SK-N-SH (cell line): ENCODE measurements at regions not wholly inside any gene's neighbourhood (a gene's known extent, or its start where the extent isn't known, plus 50 kb on each side); places are given as distances from the start of the nearest gene placed in this dataset.

Experiments used
- CTCF ChIA-PET: fragments of 300-600, 350-600 bp; formaldehyde crosslinking; extraction: SDS; loops from one replicate; lab custom pipeline; 2021; lab: Yijun Ruan, JAX
- POLR2A ChIA-PET: fragments of 350-600 bp; sonication (Branson Sonifier 250); formaldehyde crosslinking; extraction: SDS; loops from one replicate; lab custom pipeline; 2020; ENCODE audit warnings: antibody characterized with exemption, inconsistent platforms; lab: Yijun Ruan, JAX
- DNase-seq: peaks from one replicate; pipeline ENCODE4 v3.0.0; 2012
- H2AFZ ChIP-seq: fragments of 200-600 bp; sonication (generic); 2 replicates; pipeline ENCODE4 v1.8.1; 2016; ENCODE audit warnings: antibody characterized with exemption, mild to moderate bottlenecking, low read depth
- H3F3A ChIP-seq: fragments of 200-600 bp; sonication (generic); replicated peaks from 2 replicates; pipeline ENCODE3; 2016; ENCODE audit warnings: antibody characterized with exemption, mild to moderate bottlenecking; ENCODE audit not compliant: insufficient read depth
- H3K27ac ChIP-seq, 2 experiments: fragments of 200-500 bp in 1 of 2; fragments of 200-600 bp in 1 of 2; sonication (Bioruptor generic) in 1 of 2; sonication (generic), shearing (Covaris generic) in 1 of 2; 2 replicates each; pipeline versions ENCODE4 v1.5.1 to v1.6.1; 2014 to 2016; ENCODE audit warnings: low read depth in 2 of 2, inconsistent platforms in 1 of 2, low read length in 1 of 2, mild to moderate bottlenecking in 1 of 2, mixed read lengths in 1 of 2
- H3K27me3 ChIP-seq: fragments of 200-600 bp; sonication (generic), shearing (Covaris generic); 2 replicates; pipeline ENCODE4 v1.6.1; 2016; ENCODE audit warnings: mixed run types; ENCODE audit not compliant: insufficient read depth
- H3K36me3 ChIP-seq, 2 experiments: fragments of 200-500 bp in 1 of 2; fragments of 200-600 bp in 1 of 2; sonication (Bioruptor generic) in 1 of 2; sonication (generic) in 1 of 2; replicated peaks in 1 of 2; 2 replicates each; pipeline versions ENCODE3 to v1.5.1; 2014 to 2016; ENCODE audit warnings: low read length in 1 of 2, mild to moderate bottlenecking in 1 of 2; ENCODE audit not compliant: insufficient read depth in 2 of 2, control insufficient read depth in 1 of 2
- H3K4me1 ChIP-seq, 2 experiments: fragments of 200-500 bp in 1 of 2; fragments of 200-600 bp in 1 of 2; sonication (Bioruptor generic) in 1 of 2; sonication (generic), shearing (Covaris generic) in 1 of 2; 2 replicates each; pipeline versions ENCODE4 v1.5.1 to v1.6.1; 2014 to 2016; ENCODE audit warnings: low read depth in 1 of 2, low read length in 1 of 2, mixed run types in 1 of 2; ENCODE audit not compliant: insufficient read depth in 2 of 2, control insufficient read depth in 1 of 2
- H3K4me2 ChIP-seq: fragments of 200-600 bp; sonication (generic), shearing (Covaris generic); 2 replicates; pipeline ENCODE4 v1.6.1; 2017; ENCODE audit warnings: mixed run types
- H3K4me3 ChIP-seq, 2 experiments: fragments of 200-500 bp in 1 of 2; fragments of 200-600 bp in 1 of 2; sonication (Bioruptor generic) in 1 of 2; sonication (generic), shearing (Covaris generic) in 1 of 2; 2 replicates each; pipeline versions ENCODE4 v1.5.1 to v1.8.1; 2014 to 2016; ENCODE audit warnings: low read depth in 2 of 2, inconsistent platforms in 1 of 2, low read length in 1 of 2, mild to moderate bottlenecking in 1 of 2, mixed read lengths in 1 of 2, moderate library complexity in 1 of 2
- H3K79me2 ChIP-seq: fragments of 200-600 bp; sonication (generic); 2 replicates; pipeline ENCODE4 v1.8.1; 2017; ENCODE audit warnings: mild to moderate bottlenecking; ENCODE audit not compliant: insufficient read depth
- H3K9ac ChIP-seq: fragments of 200-600 bp; sonication (generic); 2 replicates; pipeline ENCODE4 v1.6.1; 2017; ENCODE audit warnings: mixed run types
- H3K9me2 ChIP-seq: fragments of 200-600 bp; sonication (generic); 2 replicates; pipeline ENCODE4 v1.6.1; 2017; ENCODE audit warnings: mixed run types
- H3K9me3 ChIP-seq: fragments of 200-600 bp; sonication (generic); 2 replicates; pipeline ENCODE4 v1.6.1; 2017; ENCODE audit warnings: mixed run types, mild to moderate bottlenecking, moderate library complexity
- H4K20me1 ChIP-seq: fragments of 200-600 bp; sonication (generic); 2 replicates; pipeline ENCODE4 v1.6.1; 2017; ENCODE audit warnings: mild to moderate bottlenecking, mixed run types; ENCODE audit not compliant: insufficient read depth
- ELF1 ChIP-seq: IDR thresholded peaks from 2 replicates; pipeline ENCODE4 v1.4.0; 2012
- FOXM1 ChIP-seq: IDR thresholded peaks from 2 replicates; pipeline ENCODE4 v1.4.0; 2012; ENCODE audit warnings: low read depth, mild to moderate bottlenecking
- GABPA ChIP-seq: IDR thresholded peaks from 2 replicates; pipeline ENCODE4 v1.4.0; 2012; ENCODE audit warnings: low read depth, mild to moderate bottlenecking
- MEF2A ChIP-seq: IDR thresholded peaks from 2 replicates; pipeline ENCODE4 v1.4.0; 2012; ENCODE audit warnings: low read depth, borderline replicate concordance
- NFIC ChIP-seq: IDR thresholded peaks from 2 replicates; pipeline ENCODE4 v1.4.0; 2012; ENCODE audit warnings: borderline replicate concordance
- PBX3 ChIP-seq: IDR thresholded peaks from 2 replicates; pipeline ENCODE4; 2012
- POLR2AphosphoS5 ChIP-seq: IDR thresholded peaks from 2 replicates; pipeline ENCODE4 v1.6.1; 2012; ENCODE audit warnings: low read depth, low read length
- RCOR1 ChIP-seq: fragments of 150-350 bp; IDR thresholded peaks from 2 replicates; pipeline ENCODE4 v1.6.1; 2017; ENCODE audit warnings: antibody characterized with exemption, low read length
- RXRA ChIP-seq: IDR thresholded peaks from 2 replicates; pipeline ENCODE4 v1.4.0; 2012; ENCODE audit warnings: low read depth, mild to moderate bottlenecking, borderline replicate concordance
- SIN3A ChIP-seq: IDR thresholded peaks from 2 replicates; pipeline ENCODE4 v1.6.1; 2012; ENCODE audit warnings: low read depth, mild to moderate bottlenecking, low read length, moderate library complexity, borderline replicate concordance
- TEAD4 ChIP-seq: IDR thresholded peaks from 2 replicates; pipeline ENCODE4 v1.4.0; 2012; ENCODE audit warnings: mild to moderate bottlenecking, borderline replicate concordance; ENCODE audit not compliant: insufficient read depth
- YY1 ChIP-seq: IDR thresholded peaks from 2 replicates; pipeline ENCODE4 v1.4.0; 2012; ENCODE audit warnings: low read depth, mild to moderate bottlenecking
- WGBS: methylation state at CpG from one replicate; pipeline ENCODE4 v1.1.6; 2017; ENCODE audit warnings: low lambda C conversion rate; 5-methylcytosine and 5-hydroxymethylcytosine counted together
- TF ChIP-seq, protein P1 (sequence below): fragments of 200-600 bp; sonication (generic); IDR thresholded peaks from 2 replicates; pipeline ENCODE4 v1.6.1; 2017; ENCODE audit warnings: antibody characterized with exemption, mild to moderate bottlenecking, moderate library complexity

DNA sequence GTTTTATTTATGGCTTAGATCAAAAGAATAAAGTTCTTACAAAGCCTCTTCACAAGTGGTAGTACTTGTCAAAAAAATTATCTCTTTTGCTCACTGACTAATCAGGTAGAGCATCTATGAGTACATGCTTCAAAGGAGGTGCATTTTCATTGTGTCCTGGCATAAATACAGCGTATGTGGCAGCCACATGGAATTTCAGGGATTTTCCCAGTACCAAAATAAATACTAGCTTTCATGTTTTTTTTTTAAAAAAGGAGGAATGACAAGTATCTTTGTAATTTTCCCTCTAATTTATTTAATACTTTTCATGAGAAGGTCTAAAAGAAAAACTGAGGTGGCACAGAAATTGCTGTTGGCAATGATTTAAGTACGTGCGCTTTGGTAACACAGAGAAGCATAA, 597.8 kb upstream of the ALCAM start:
- H3K79me2 ChIP-seq = no peaks in the 10 kb centered on the region
- H3K27me3 ChIP-seq = no peaks in the 10 kb centered on the region
- no peaks in the 10 kb centered on the region for H4K20me1 ChIP-seq
- no peaks in the 10 kb centered on the region; the same call in 1 of the 2 replicates for H3K9me2 ChIP-seq
- no peak overlapping the region for H3K4me2 ChIP-seq
- no peak overlapping the region for H3K27ac ChIP-seq
- CTCF ChIA-PET = no interaction called here
- TF ChIP-seq NFIC (0 out of 2 replicates have a peak, but pooled peaks have one; percentile 11), PBX3 (peak; percentile 25)
- TF ChIP-seq, protein P1, sequence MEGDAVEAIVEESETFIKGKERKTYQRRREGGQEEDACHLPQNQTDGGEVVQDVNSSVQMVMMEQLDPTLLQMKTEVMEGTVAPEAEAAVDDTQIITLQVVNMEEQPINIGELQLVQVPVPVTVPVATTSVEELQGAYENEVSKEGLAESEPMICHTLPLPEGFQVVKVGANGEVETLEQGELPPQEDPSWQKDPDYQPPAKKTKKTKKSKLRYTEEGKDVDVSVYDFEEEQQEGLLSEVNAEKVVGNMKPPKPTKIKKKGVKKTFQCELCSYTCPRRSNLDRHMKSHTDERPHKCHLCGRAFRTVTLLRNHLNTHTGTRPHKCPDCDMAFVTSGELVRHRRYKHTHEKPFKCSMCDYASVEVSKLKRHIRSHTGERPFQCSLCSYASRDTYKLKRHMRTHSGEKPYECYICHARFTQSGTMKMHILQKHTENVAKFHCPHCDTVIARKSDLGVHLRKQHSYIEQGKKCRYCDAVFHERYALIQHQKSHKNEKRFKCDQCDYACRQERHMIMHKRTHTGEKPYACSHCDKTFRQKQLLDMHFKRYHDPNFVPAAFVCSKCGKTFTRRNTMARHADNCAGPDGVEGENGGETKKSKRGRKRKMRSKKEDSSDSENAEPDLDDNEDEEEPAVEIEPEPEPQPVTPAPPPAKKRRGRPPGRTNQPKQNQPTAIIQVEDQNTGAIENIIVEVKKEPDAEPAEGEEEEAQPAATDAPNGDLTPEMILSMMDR = no peak
- no peaks in the 10 kb centered on the region; a peak in 1 of 4 replicates for H3K4me1 ChIP-seq
- no peak for DNase-seq
- no peaks in the 10 kb centered on the region for H3K36me3 ChIP-seq
- peak overlapping the region; percentile 40; the same call in 1 of the 2 replicates for H2AFZ ChIP-seq
- POLR2A ChIA-PET = no interaction called here
- no peak overlapping the region for H3K4me3 ChIP-seq
- WGBS = 81% methylated on average over 3 of the region's 3 CpGs
- H3K9ac ChIP-seq = no peak overlapping the region
- peaks cover 3% of the 10 kb centered on the region for H3F3A ChIP-seq
- H3K9me3 ChIP-seq = no peaks in the 10 kb centered on the region

GRCh38 chr3:104779324-104779723, 587.4 kb upstream of the ALCAM start:
- no peak overlapping the region for H3K27ac ChIP-seq
- no peaks in the 10 kb centered on the region for H3F3A ChIP-seq
- no peaks in the 10 kb centered on the region for H3K9me3 ChIP-seq
- H3K27me3 ChIP-seq = no peaks in the 10 kb centered on the region
- H4K20me1 ChIP-seq = no peaks in the 10 kb centered on the region
- no peak overlapping the region for H3K4me3 ChIP-seq
- H3K36me3 ChIP-seq = no peaks in the 10 kb centered on the region
- WGBS = 79% methylated on average over 6 of the region's 7 CpGs
- POLR2A ChIA-PET = no interaction called here
- H3K4me2 ChIP-seq = no peak overlapping the region
- no peak overlapping the region for H2AFZ ChIP-seq
- no peak for DNase-seq
- H3K79me2 ChIP-seq = no peaks in the 10 kb centered on the region
- no peak overlapping the region for H3K9ac ChIP-seq
- no peaks in the 10 kb centered on the region; the same call in 1 of the 2 replicates for H3K9me2 ChIP-seq
- TF ChIP-seq RCOR1 = no peak
- TF ChIP-seq FOXM1 = no peak
- no peak for TF ChIP-seq PBX3
- no peak for TF ChIP-seq SIN3A
- no peak for TF ChIP-seq MEF2A
- TF ChIP-seq POLR2AphosphoS5 = no peak
- TF ChIP-seq RXRA = no peak
- no peak for TF ChIP-seq TEAD4
- no peak for TF ChIP-seq ELF1
- TF ChIP-seq YY1 = no peak
- no peak for TF ChIP-seq GABPA
- H3K4me1 ChIP-seq = no peaks in the 10 kb centered on the region
- CTCF ChIA-PET = no interaction called here
